HG02798 (cell line): ENCODE measurements at regions not wholly inside any gene's neighbourhood (a gene's known extent, or its start where the extent isn't known, plus 50 kb on each side); places are given as distances from the start of the nearest gene placed in this dataset.

Experiments used
- ATAC-seq: cut with Tn5 transposase; IDR thresholded peaks from one replicate; pipeline ENCODE4 v1.9.1; 2021; ENCODE audit warnings: mild to moderate bottlenecking; ENCODE audit not compliant: unreplicated experiment, poor library complexity

DNA sequence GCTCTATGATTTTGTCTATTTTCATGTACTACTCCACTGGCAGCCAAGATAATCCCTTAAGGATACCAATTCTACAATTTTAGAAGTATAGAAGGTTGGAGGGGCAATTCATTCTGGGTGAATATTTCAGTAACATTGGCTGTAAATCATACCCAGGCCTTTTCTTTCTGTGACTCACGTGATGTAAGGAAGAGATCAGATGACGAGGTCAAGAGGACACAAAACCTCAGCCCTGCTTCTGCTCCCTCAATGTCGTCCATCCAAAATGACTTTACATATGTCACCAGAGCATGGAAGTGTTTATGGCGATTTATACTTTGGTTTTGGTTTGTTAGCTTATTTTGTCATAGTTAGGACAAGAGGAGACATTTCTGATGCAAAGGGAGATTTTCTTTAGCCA lies 70.7 kb upstream of the SLC4A4 start:
- ATAC-seq: no peak

DNA sequence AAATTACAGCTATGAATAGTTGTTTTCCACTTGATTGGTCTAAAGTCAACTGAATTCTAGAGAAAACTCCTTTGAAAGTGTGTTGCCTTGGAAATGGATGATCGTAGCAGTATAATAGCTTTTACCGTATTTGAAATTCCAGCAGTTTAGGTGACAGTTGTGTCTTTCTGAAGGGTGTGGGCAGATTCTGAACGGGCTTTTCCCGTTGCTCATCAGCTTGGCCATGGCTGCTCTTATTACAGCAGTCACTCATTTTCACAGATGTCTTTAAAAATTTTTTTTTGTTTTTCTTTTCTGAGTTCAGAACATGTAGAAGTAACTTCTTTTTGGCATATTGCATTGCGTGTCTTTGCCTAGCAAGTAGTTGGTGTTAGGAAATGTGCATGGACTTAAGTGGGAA lies 69.6 kb upstream of the SLC4A4 start:
- ATAC-seq: no peak

DNA sequence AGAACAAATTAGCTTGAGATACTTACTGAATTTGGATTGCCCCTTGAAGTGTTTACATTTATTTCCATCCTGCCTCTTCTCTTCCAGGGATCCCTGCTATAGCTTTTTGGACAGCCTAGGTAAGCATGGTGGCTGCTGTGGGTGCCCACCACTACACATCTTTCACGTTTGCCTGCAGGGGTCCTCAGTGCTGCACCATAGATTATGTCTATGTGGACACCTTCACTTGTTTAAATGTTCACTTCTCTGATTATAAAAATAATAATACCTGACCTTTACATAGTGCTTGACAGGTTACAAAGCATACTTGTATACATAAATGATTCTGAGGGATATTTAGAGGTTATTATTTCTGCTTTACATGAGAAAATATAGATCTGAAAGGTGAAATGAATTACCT lies 67.9 kb upstream of the SLC4A4 start:
- ATAC-seq: peak; percentile 56

GRCh38 chr4:71272976-71273375 lies 65.8 kb upstream of the SLC4A4 start:
- no peak for ATAC-seq

DNA sequence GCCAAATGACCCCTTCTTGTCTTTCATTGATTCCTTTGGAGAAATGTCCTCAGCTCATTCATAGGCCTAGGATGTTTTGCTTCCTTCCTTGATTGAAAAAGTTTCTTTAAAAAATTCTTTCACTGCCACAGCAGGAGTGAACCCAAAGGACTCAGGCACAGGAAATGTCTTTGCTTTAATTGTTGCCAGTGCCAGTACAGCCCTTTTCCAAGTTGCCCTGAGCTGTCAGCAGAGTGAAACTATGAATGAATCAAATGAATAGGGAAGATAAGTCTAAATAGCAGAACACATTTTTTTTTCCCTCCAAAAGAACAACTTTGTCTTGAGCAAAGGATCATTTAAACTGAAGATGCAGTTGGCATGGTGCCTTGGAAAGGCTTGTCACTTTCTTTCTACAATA lies 63.8 kb upstream of the SLC4A4 start:
- no peak for ATAC-seq

DNA sequence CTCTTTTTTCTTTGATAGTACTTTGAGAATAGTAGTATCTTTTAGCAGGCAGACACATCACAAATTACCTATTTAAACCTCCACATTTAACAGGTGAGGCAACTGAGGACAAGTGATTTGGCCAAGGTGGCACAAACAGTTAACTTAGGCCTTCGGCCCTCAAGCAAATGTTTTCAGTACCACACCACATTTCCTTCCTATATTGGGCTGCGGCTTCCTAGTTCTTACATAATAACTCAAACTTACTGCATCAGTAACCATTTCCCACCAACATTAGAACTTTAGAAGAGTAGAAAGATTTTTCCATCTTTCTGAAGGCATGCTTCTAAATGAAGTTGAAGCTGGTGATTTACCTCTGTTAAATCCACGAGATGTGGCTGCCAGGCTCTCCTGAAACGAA lies 63.2 kb upstream of the SLC4A4 start:
- ATAC-seq: no peak

DNA sequence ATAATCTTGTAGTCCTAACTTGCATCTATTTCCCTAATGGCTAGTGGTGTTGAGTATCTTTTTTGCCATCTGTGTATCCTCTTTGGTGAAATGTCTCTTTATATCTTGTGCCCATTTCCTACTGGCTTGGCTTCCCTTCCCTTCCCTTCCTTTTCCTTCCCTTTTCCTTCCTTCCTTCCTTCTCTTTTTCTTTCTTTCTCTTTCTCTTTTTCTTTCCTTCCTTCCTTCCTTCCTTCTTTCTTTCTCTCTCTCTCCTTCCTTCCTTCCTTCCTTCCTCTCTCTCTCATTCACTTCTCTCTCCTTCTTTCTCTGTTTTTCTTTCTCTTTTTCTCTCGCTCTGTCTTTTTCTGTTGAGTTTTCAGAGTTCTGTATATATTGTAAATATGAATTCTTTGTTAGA lies 61.5 kb upstream of the SLC4A4 start:
- no peak for ATAC-seq

DNA sequence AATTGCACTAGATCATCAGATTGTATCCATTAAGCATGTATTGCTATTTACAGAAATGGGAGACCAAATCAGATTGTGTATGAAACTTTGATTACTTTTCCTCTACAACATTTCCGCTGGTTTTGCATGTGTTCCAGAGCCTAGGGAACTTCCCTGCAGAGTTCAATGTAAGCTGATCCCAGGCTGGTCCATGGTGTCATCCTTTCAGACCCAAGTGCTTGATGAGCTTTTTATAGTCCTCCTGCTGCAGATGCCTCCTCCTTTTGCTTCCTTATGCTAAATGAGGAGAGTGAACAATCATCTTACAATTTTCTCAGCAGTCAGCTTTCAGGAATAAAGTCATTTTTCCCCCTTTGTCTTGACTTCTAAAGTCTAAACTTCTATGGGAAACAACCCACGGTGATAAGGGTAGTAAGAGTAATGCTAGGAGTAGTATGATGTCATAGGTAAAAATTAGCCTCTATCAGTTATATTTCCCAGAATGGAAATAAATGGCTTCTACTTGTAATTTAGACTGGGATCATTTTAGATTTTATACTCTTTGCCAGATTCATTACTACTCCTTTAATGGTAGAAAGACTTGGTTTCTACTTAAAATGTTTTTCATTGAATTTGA lies 55.1 kb upstream of the SLC4A4 start:
- no peak for ATAC-seq

DNA sequence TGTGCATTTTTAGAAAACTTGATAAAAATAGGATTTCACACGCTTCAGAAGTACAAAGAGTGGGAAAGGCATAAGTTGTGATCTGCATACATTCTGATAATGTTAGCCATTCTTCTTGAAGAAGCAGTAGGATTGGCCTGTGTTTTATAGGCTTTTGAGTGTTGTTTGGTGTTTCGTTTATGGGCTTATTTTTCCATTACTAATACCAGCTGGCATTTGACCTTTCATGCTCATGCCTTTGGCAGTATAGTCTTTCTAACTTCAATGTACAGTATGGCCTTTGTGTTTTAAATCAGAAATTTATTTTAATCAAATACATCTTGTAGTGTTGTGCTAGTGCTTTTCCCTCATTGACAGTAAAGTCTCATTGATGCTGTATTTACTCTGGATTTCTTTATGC lies 51.5 kb upstream of the SLC4A4 start:
- ATAC-seq: no peak

DNA sequence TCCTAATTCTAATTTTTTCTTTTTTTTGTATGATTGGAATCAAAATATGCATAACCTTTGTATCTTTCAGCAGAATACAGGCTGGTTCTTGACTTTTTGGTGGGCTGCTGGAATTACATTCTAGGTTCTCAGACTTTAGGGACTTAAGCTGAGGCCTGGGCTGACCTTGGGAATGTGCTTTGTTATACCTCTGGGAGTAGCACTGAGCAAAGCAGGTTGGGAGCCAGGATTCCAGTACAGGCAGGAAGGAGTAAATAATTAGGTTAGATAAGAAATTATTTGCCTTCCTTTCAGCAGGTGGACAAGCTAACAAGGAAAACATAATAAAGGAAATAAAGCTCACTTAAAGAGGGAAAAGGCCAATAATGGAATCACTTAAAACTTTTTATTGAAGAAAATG lies 49.9 kb upstream of the SLC4A4 start:
- no peak for ATAC-seq
